K562 (cell line): ENCODE measurements at regions not wholly inside any gene's neighbourhood (a gene's known extent, or its start where the extent isn't known, plus 50 kb on each side); places are given as distances from the start of the nearest gene placed in this dataset.
A peak's percentile ranks its signal among the peaks of the same experiment; 100 is the strongest.

Experiments
- CEBPG ChIP-seq, 3 experiments: fragments of 200-800 bp in 1 of 3; sonication (Bioruptor generic) in 1 of 3; sonication (generic) in 1 of 3; formaldehyde crosslinking in 1 of 3; IDR thresholded peaks in 2 of 3; conservative IDR thresholded peaks in 1 of 3; 2 replicates each; pipeline versions ENCODE4 v1.6.1 to v1.8.0; 2016 to 2022; ENCODE audit warnings: missing compliant biosample characterization in 2 of 3, missing genetic modification characterization in 2 of 3, mild to moderate bottlenecking in 1 of 3, missing genetic modification reagents in 1 of 3
- CLOCK ChIP-seq: fragments of 250-450 bp; sonication (Bioruptor Pico); IDR thresholded peaks from 2 replicates; pipeline ENCODE4 v1.4.0; 2020; ENCODE audit warnings: mild to moderate bottlenecking, moderate library complexity, borderline replicate concordance
- MAFK ChIP-seq: IDR thresholded peaks from 2 replicates; pipeline ENCODE4 v1.6.1; 2011; ENCODE audit warnings: low read length, improper control_type of control experiment
- MAX ChIP-seq: sonication (generic); formaldehyde crosslinking; IDR thresholded peaks from 2 replicates; pipeline ENCODE4 v1.9.0; 2022; ENCODE audit warnings: mild to moderate bottlenecking, missing genetic modification reagents
- MCM2 ChIP-seq: fragments of 450-650 bp; IDR thresholded peaks from 2 replicates; pipeline ENCODE4 v1.6.1; 2017; ENCODE audit warnings: low read depth, mild to moderate bottlenecking
- MEF2A ChIP-seq: IDR thresholded peaks from 2 replicates; pipeline ENCODE4 v1.6.1; 2011; ENCODE audit warnings: low read depth, mild to moderate bottlenecking, low read length, moderate library complexity; ENCODE audit not compliant: control insufficient read depth
- MTA2 ChIP-seq: fragments of 450-650 bp; IDR thresholded peaks from 2 replicates; pipeline ENCODE4 v1.6.1; 2016; ENCODE audit warnings: low read depth
- NCOA2 ChIP-seq, 2 experiments: fragments of 450-650 bp; IDR thresholded peaks; 2 replicates each; pipeline ENCODE4 v1.6.1; 2018; ENCODE audit warnings: mild to moderate bottlenecking in 2 of 2, moderate library complexity in 1 of 2; ENCODE audit not compliant: partially characterized antibody in 2 of 2
- NR1H2 ChIP-seq: sonication (generic); formaldehyde crosslinking; IDR thresholded peaks from 2 replicates; pipeline ENCODE4 v1.4.0; 2020; ENCODE audit warnings: mild to moderate bottlenecking, missing genetic modification reagents
- PHB2 ChIP-seq: fragments of 450-650 bp; IDR thresholded peaks from 2 replicates; pipeline ENCODE4 v1.6.1; 2017; ENCODE audit warnings: low read depth
- RFX5 ChIP-seq: IDR thresholded peaks from 2 replicates; pipeline ENCODE4 v1.6.1; 2011; ENCODE audit warnings: low read depth, mild to moderate bottlenecking, improper control_type of control experiment, low read length
- RUNX1 ChIP-seq: sonication (generic); IDR thresholded peaks from 2 replicates; pipeline ENCODE4 v1.6.1; 2016; ENCODE audit warnings: antibody characterized with exemption, low read depth
- SLC30A9 ChIP-seq: fragments of 250-450 bp; sonication (Bioruptor Pico); IDR thresholded peaks from 2 replicates; pipeline ENCODE4 v1.8.0; 2022; ENCODE audit warnings: mild to moderate bottlenecking, moderate library complexity
- TCF3 ChIP-seq: sonication (generic); formaldehyde crosslinking; IDR thresholded peaks from 2 replicates; pipeline ENCODE4 v1.4.0; 2020; ENCODE audit warnings: mild to moderate bottlenecking, missing genetic modification reagents
- ZNF511 ChIP-seq: sonication (generic); formaldehyde crosslinking; IDR thresholded peaks from 2 replicates; pipeline ENCODE4 v1.8.0; 2022; ENCODE audit warnings: mild to moderate bottlenecking, missing genetic modification reagents
- ZNF655 ChIP-seq: fragments of 250-450 bp; sonication (Bioruptor Pico); IDR thresholded peaks from 2 replicates; pipeline ENCODE4 v1.5.0; 2021

GRCh38 chr4:74682567-74683359, 111.6 kb downstream of the BTC start (continued):
- no peak for TF ChIP-seq ZNF655
- no peak for TF ChIP-seq CEBPG (CRISPR knock-in tag; IDR thresholded peaks at IDR 0.05)
- TF ChIP-seq CEBPG (tag; conservative IDR thresholded peaks at IDR 0.05 in 1 of 2, IDR thresholded peaks at IDR 0.05 in 1 of 2) = no peak
- TF ChIP-seq SLC30A9 (CRISPR knock-in tag) = no peak
- 0 out of 2 replicates have a peak, but pooled peaks have one; percentile 20 for TF ChIP-seq PHB2
- TF ChIP-seq RFX5 = no peak
- no peak for TF ChIP-seq CLOCK (CRISPR knock-in tag)
- peak; percentile 99 for TF ChIP-seq MAFK
- no peak for TF ChIP-seq MCM2
- no peak for TF ChIP-seq RUNX1
- no peak for TF ChIP-seq MAX (CRISPR knock-in tag)
- no peak for TF ChIP-seq NCOA2 (IDR thresholded peaks at IDR 0.05; ENCODE audit: partially characterized antibody in 2 of 2)
- TF ChIP-seq MEF2A = no peak
- peak; percentile 89 for TF ChIP-seq TCF3 (CRISPR knock-in tag)
- TF ChIP-seq MTA2 = peak; percentile 68
- TF ChIP-seq ZNF511 (CRISPR knock-in tag) = no peak
- no peak for TF ChIP-seq NR1H2 (CRISPR knock-in tag)
